Vagina (tissue), 2 donors: ENCODE measurements at regions not wholly inside any gene's neighbourhood (a gene's known extent, or its start where the extent isn't known, plus 50 kb on each side); places are given as distances from the start of the nearest gene placed in this dataset.

Experiments
- DNase-seq, 2 donors: peaks; one replicate each; pipeline ENCODE4 v3.0.0-alpha.2; 2017; ENCODE audit errors: extremely low spot score in 2 of 2
- H3K27ac ChIP-seq: fragments of 200-600 bp; sonication (generic); one replicate; pipeline ENCODE4 v1.5.1; 2019
- H3K27me3 ChIP-seq: fragments of 200-600 bp; sonication (generic); one replicate; pipeline ENCODE4 v1.5.1; 2019
- H3K36me3 ChIP-seq, 2 donors: fragments of 200-600 bp; sonication (generic); one replicate each; pipeline ENCODE4 v1.5.1; 2017 to 2019
- H3K4me1 ChIP-seq: fragments of 200-600 bp; sonication (generic); one replicate; pipeline ENCODE4 v1.5.1; 2019
- H3K4me3 ChIP-seq, 2 donors: fragments of 200-600 bp; sonication (generic); 1 replicate in 1 of 2; 2 replicates in 1 of 2; pipeline ENCODE4 v1.5.1; 2016 to 2019
- H3K9me3 ChIP-seq: fragments of 200-600 bp; sonication (generic); one replicate; pipeline ENCODE4 v1.5.1; 2019
- CTCF ChIP-seq, 3 experiments: fragments of 450-650 bp in 2 of 3; fragments of 200-600 bp in 1 of 3; sonication (generic) in 1 of 3; IDR thresholded peaks; one replicate each; pipeline ENCODE4 v1.5.1; 2017 to 2019; ENCODE audit warnings: antibody characterized with exemption in 3 of 3, mild to moderate bottlenecking in 2 of 3, moderate library complexity in 2 of 3
- POLR2A ChIP-seq, 2 donors: fragments of 450-650 bp; IDR thresholded peaks; one replicate each; pipeline ENCODE4 v1.6.1; 2017; ENCODE audit warnings: antibody characterized with exemption in 2 of 2, mild to moderate bottlenecking in 2 of 2, moderate library complexity in 2 of 2
- POLR2AphosphoS5 ChIP-seq, 2 donors: sonication (generic); formaldehyde crosslinking; IDR thresholded peaks; one replicate each; pipeline ENCODE4 v1.9.0; 2017; ENCODE audit warnings: antibody characterized with exemption in 2 of 2, mild to moderate bottlenecking in 2 of 2, low read depth in 1 of 2; ENCODE audit not compliant: insufficient read depth in 1 of 2
- intact Hi-C: fragments of 100-400 bp; cut with DNase I; formaldehyde crosslinking; loops from one replicate; pipeline ENCODE4 v1.15.1; 2023

- H3K9me3 ChIP-seq = no peaks in the 10 kb centered on the region
- no peak overlapping the region for H3K4me3 ChIP-seq
- no peaks in the 10 kb centered on the region for H3K36me3 ChIP-seq
- H3K4me1 ChIP-seq = peaks cover 7% of the 10 kb centered on the region
- H3K27ac ChIP-seq = no peak overlapping the region
- DNase-seq = no peak
- no peaks in the 10 kb centered on the region for H3K27me3 ChIP-seq
- TF ChIP-seq POLR2A (IDR thresholded peaks at IDR 0.05) (no peak), CTCF (IDR thresholded peaks at IDR 0.05) (no peak), POLR2AphosphoS5 (IDR thresholded peaks at IDR 0.05; ENCODE audit: insufficient read depth in 1 of 2, low read depth in 1 of 2) (no peak)
- intact Hi-C loops = no loop called here
Measured at GRCh38 chr2:224147174-224147573, 108.1 kb upstream of the SERPINE2 start.

- Histone ChIP-seq H3K36me3 (no peaks in the 10 kb centered on the region), H3K9me3 (no peaks in the 10 kb centered on the region), H3K4me1 (peaks cover 10% of the 10 kb centered on the region), H3K4me3 (no peak overlapping the region), H3K27ac (no peak overlapping the region), H3K27me3 (no peaks in the 10 kb centered on the region)
- TF ChIP-seq POLR2A (IDR thresholded peaks at IDR 0.05) (no peak), POLR2AphosphoS5 (IDR thresholded peaks at IDR 0.05; ENCODE audit: insufficient read depth in 1 of 2, low read depth in 1 of 2) (no peak), CTCF (IDR thresholded peaks at IDR 0.05) (no peak)
- DNase-seq = no peak
- intact Hi-C loops = no loop called here
Measured at GRCh38 chr2:224146356-224147160, 107.5 kb upstream of the SERPINE2 start.

- DNase-seq = no peak
- intact Hi-C loops = no loop called here
- Histone ChIP-seq H3K27me3 (no peaks in the 10 kb centered on the region), H3K36me3 (no peaks in the 10 kb centered on the region), H3K9me3 (no peaks in the 10 kb centered on the region), H3K4me1 (peaks cover 10% of the 10 kb centered on the region), H3K27ac (no peak overlapping the region), H3K4me3 (no peak overlapping the region)
- TF ChIP-seq POLR2A (IDR thresholded peaks at IDR 0.05) (no peak), CTCF (IDR thresholded peaks at IDR 0.05) (no peak), POLR2AphosphoS5 (IDR thresholded peaks at IDR 0.05; ENCODE audit: insufficient read depth in 1 of 2, low read depth in 1 of 2) (no peak)
Measured at GRCh38 chr2:224145751-224146355, 106.8 kb upstream of the SERPINE2 start.

- DNase-seq = no peak
- Histone ChIP-seq H3K36me3 (no peaks in the 10 kb centered on the region), H3K27me3 (no peaks in the 10 kb centered on the region), H3K4me1 (peaks cover 10% of the 10 kb centered on the region), H3K9me3 (no peaks in the 10 kb centered on the region), H3K4me3 (no peak overlapping the region), H3K27ac (no peak overlapping the region)
- TF ChIP-seq POLR2AphosphoS5 (IDR thresholded peaks at IDR 0.05; ENCODE audit: insufficient read depth in 1 of 2, low read depth in 1 of 2) (no peak), POLR2A (IDR thresholded peaks at IDR 0.05) (no peak), CTCF (IDR thresholded peaks at IDR 0.05) (no peak)
- intact Hi-C loops = no loop called here
Measured at GRCh38 chr2:224143526-224143925, 104.4 kb upstream of the SERPINE2 start.
